Fibroblast of villous mesenchyme (primary cell): ENCODE measurements at regions not wholly inside any gene's neighbourhood (a gene's known extent, or its start where the extent isn't known, plus 50 kb on each side); places are given as distances from the start of the nearest gene placed in this dataset.
"Not testable (repeated sequence)": the region's sequence is repeated elsewhere in the genome, so short reads cannot be mapped to it uniquely, and the experiment has no call there.

ENCODE experiments used
- DNase-seq: peaks from one replicate; pipeline ENCODE4 v3.0.0-alpha.2; 2010; ENCODE audit warnings: low read depth
- H3K4me3 ChIP-seq: 2 replicates; pipeline ENCODE4 v1.5.1; 2011; ENCODE audit warnings: low read depth, mild to moderate bottlenecking, low read length
- TF ChIP-seq, protein P1 (sequence below): IDR thresholded peaks from 2 replicates; pipeline ENCODE4 v1.5.1; 2012; ENCODE audit warnings: low read depth, mild to moderate bottlenecking, low read length; ENCODE audit not compliant: insufficient read depth

DNA sequence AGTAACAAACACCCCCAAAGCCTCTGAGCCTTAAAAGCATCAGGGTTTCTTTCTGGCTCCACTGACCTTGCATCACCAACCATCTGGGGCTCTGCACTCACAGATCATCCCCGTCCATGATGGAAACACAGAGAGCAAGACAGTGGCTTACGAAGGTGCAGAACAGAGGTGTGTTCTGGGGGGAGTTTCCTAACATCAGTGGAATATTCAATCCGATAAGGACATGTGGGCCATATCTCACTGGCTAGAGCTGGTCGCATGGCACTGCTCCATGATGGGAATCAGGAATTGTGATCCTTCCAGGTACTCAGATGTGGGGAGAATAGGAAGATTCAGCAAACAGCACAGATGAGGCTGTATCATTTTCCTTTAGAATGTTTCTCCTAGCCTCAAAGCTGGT is 457.2 kb downstream of the IRS2 start:
- no peak overlapping the region for H3K4me3 ChIP-seq
- no peak for DNase-seq
- TF ChIP-seq, protein P1, sequence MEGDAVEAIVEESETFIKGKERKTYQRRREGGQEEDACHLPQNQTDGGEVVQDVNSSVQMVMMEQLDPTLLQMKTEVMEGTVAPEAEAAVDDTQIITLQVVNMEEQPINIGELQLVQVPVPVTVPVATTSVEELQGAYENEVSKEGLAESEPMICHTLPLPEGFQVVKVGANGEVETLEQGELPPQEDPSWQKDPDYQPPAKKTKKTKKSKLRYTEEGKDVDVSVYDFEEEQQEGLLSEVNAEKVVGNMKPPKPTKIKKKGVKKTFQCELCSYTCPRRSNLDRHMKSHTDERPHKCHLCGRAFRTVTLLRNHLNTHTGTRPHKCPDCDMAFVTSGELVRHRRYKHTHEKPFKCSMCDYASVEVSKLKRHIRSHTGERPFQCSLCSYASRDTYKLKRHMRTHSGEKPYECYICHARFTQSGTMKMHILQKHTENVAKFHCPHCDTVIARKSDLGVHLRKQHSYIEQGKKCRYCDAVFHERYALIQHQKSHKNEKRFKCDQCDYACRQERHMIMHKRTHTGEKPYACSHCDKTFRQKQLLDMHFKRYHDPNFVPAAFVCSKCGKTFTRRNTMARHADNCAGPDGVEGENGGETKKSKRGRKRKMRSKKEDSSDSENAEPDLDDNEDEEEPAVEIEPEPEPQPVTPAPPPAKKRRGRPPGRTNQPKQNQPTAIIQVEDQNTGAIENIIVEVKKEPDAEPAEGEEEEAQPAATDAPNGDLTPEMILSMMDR, result no peak

DNA sequence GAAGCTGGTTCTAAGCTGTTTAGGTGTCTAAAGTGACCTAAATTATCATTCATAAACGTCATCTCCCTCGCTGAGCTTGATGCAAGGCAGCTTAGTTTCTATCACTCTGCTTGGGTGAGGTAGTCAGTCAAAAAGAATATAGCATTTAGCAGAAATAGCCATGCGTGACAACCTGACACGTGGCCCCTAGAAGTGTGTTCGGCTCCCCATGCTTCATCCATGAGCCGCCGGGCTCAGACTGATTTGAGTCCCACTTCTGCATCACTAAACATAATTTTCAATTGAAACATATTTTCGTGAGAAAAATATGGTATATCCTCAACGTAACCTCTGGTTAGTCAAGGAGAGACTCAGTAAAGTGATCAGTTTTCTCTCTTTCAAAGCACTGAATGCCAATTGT is 459.8 kb downstream of the IRS2 start:
- TF ChIP-seq, protein P1, result no peak
- no peak overlapping the region for H3K4me3 ChIP-seq
- DNase-seq, result no peak

DNA sequence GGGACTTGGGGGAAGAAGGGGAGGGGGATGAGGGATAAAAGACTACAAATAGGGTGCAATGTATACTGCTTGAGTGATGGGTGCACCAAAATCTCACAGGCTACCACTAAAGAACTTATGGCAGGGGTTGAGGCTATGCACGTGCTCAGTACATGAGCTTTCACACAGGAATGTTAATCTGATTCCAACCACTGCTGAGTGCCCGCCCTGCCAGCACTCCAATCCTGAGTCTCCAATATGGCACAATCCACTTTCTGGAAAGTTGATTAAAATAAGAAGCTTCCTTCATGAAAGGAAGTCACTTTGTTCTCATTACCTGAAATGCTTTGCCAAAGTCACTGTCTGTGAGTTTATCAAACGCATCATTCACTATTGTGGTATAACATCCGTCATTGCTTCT is 463.0 kb downstream of the IRS2 start:
- H3K4me3 ChIP-seq, result no peak overlapping the region
- DNase-seq, result no peak
- TF ChIP-seq, protein P1, result no peak

DNA sequence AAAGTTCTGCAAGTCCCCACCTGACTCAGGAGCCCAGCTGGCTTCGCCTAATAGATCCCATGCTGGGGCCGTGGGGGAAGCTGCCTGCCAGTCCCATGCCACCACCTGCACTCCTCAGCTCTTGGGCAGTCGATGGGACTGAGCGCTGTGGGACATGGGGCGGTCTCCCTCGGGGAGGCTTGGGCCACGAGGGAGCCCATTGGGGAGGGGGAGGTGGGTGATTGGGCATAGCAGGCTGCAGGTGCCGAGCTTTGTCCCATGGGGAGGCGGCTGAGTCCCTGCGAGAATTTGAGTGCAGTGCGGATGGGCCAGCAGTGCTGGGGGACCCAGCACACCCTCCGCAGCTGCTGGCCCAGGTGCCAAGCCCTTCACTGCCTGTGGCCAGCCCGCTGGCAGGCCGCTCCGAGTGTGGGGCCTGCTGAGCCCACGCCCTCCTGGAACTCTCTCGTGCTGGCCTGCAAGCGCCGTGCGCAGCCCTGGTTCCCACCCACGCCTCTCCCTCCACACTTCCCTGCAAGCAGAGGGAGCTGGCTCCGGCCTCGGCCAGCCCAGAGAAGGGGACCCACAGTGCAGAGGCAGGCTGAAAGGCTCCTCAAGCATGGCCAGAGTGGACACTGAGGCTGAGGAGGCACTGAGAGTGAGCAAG is 467.3 kb downstream of the IRS2 start:
- TF ChIP-seq, protein P1, result no peak
- H3K4me3 ChIP-seq, result no peak overlapping the region
- no peak for DNase-seq

DNA sequence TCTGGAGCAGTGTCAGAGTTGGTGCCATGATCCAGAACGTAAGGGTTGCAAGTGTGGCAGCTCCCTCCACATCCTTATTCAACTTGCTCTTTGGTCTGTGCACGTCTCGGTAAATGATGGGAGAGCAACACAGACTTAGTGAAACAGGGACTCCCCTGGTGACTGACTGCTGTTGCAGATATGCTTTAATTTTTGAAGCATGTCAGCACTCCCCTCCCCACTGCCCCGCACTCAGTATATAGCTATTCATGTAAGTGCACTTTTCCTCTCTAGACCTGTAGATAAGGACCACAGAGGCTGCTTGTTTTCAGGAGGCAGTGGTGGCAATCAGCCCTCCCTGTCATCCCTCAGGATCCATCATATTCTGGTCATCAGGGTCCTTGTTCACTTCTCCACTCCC is 470.9 kb downstream of the IRS2 start:
- TF ChIP-seq, protein P1, result no peak
- no peak overlapping the region for H3K4me3 ChIP-seq
- no peak for DNase-seq

DNA sequence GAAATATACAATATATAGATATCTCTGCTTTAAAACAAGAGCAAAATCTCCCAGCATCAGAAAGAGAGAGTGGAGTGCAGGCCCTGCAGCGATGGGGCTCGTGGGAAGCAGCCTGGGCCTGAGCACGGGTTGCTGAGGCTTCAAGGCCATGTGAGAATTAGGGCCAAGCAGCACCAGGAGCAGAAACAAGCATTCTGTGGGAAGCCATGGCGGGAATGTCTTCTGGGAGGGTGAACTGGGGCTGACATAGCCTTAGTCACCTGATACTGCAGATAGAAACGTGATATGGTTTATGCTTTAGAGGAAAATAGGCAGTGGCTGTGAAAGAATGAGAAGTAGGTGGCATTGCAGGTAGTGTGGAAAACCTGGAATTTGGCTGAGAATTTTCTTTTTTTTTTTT is 472.3 kb downstream of the IRS2 start:
- no peak for DNase-seq
- TF ChIP-seq, protein P1, result no peak
- no peak overlapping the region for H3K4me3 ChIP-seq

DNA sequence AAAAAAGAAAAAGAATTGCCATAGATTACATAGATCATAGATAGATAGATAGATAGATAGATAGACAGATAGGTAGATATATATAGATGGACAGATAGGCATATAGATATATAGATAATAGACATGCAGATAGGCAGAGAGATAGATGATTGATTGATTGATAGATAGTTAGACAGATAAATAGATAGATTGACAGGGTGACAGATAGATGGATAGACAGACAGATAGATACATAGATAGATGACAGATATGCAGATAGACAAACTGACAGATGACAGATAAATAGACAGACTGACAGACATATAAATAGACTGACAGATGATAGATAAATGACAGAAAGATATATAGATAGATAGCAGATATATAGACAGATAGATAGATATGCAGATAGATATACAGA is 474.0 kb downstream of the IRS2 start:
- DNase-seq, result no peak
- TF ChIP-seq, protein P1, result no peak
- no peak overlapping the region for H3K4me3 ChIP-seq

DNA sequence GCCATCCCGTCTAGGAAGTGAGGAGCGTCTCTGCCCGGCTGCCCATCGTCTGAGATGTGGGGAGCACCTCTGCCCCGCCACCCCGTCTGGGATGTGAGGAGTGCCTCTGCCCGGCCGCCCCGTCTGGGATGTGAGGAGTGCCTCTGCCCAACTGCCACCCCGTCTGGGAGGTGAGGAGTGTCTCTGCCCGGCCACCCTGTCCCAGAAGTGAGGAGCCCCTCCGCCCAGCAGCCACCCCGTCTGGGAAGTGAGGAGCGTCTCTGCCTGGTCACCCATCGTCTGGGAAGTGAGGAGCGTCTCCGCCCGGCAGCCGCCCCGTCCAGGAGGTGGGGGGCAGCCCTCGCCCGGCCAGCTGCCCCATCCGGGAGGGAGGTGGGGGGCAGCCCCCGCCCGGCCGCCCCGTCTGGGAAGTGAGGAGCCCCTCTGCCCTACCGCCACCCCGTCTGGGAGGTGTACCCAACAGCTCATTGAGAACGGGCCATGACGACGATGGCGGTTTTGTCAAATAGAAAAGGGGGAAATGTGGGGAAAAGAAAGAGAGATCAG is 474.9 kb downstream of the IRS2 start:
- not testable (repeated sequence) for DNase-seq, H3K4me3 ChIP-seq
